DND-41 (cell line): ENCODE measurements at regions not wholly inside any gene's neighbourhood (a gene's known extent, or its start where the extent isn't known, plus 50 kb on each side); places are given as distances from the start of the nearest gene placed in this dataset.

Experiments
- ATAC-seq: fragments of 200-7000 bp; cut with Tn5 transposase; 3 replicates; pipeline ENCODE4 v1.9.1; 2021; ENCODE audit warnings: low read depth; ENCODE audit not compliant: insufficient read depth
- DNase-seq: peaks from one replicate; pipeline ENCODE4 v3.0.0-alpha.2; 2020
- H2AFZ ChIP-seq: 2 replicates; pipeline ENCODE4 v1.6.0; 2012; ENCODE audit warnings: low read depth, low read length
- H3K27ac ChIP-seq: 2 replicates; pipeline ENCODE4 v1.5.1; 2012; ENCODE audit warnings: low read length, inconsistent platforms
- H3K27me3 ChIP-seq: fragments of 200-600 bp; sonication (generic); 2 replicates; pipeline ENCODE4 v1.6.0; 2012; ENCODE audit warnings: low read length, mild to moderate bottlenecking, inconsistent platforms; ENCODE audit not compliant: insufficient read depth, poor library complexity
- H3K36me3 ChIP-seq: 2 replicates; pipeline ENCODE4 v1.5.1; 2012; ENCODE audit warnings: low read length, inconsistent platforms; ENCODE audit not compliant: insufficient read depth
- H3K4me1 ChIP-seq: 2 replicates; pipeline ENCODE4 v1.5.1; 2012; ENCODE audit warnings: mild to moderate bottlenecking, low read length; ENCODE audit not compliant: insufficient read depth
- H3K4me2 ChIP-seq: 2 replicates; pipeline ENCODE4 v1.6.0; 2012; ENCODE audit warnings: mild to moderate bottlenecking, moderate library complexity, low read length, inconsistent platforms; ENCODE audit not compliant: insufficient read depth
- H3K4me3 ChIP-seq, 2 experiments: fragments of 200-600 bp in 1 of 2; shearing (Covaris generic) in 1 of 2; 2 replicates each; pipeline ENCODE4 v1.5.1; 2012 to 2016; ENCODE audit warnings: inconsistent platforms in 2 of 2, low read length in 2 of 2, mild to moderate bottlenecking in 2 of 2, low read depth in 1 of 2, moderate library complexity in 1 of 2
- H3K79me2 ChIP-seq: 2 replicates; pipeline ENCODE4 v1.6.0; 2012; ENCODE audit warnings: low read length, inconsistent platforms; ENCODE audit not compliant: insufficient read depth
- H3K9ac ChIP-seq: 2 replicates; pipeline ENCODE4 v1.6.0; 2012; ENCODE audit warnings: low read depth, mild to moderate bottlenecking, inconsistent platforms, low read length, moderate library complexity
- H3K9me3 ChIP-seq: 2 replicates; pipeline ENCODE4 v1.5.1; 2012; ENCODE audit warnings: low read length, moderate library complexity, mild to moderate bottlenecking, inconsistent platforms; ENCODE audit not compliant: insufficient read depth, severe bottlenecking
- H4K20me1 ChIP-seq: 2 replicates; pipeline ENCODE4 v1.6.0; 2012; ENCODE audit warnings: low read length; ENCODE audit not compliant: insufficient read depth
- CTCF ChIP-seq: IDR thresholded peaks from 2 replicates; pipeline ENCODE4 v1.5.1; 2012; ENCODE audit warnings: borderline replicate concordance, low read length, moderate library complexity, mild to moderate bottlenecking; ENCODE audit not compliant: poor library complexity, severe bottlenecking; ENCODE audit errors: extremely low read depth
- EZH2 ChIP-seq: IDR thresholded peaks from 3 replicates; pipeline ENCODE4 v1.6.1; 2012; ENCODE audit warnings: borderline replicate concordance, low read depth, mild to moderate bottlenecking, moderate library complexity, low read length, inconsistent platforms; ENCODE audit not compliant: severe bottlenecking

- DNase-seq (no peak), ATAC-seq (no peak)
- Histone ChIP-seq H3K36me3 (no peaks in the 10 kb centered on the region), H2AFZ (no peak overlapping the region), H3K4me2 (no peak overlapping the region), H3K27ac (no peak overlapping the region), H3K4me1 (no peaks in the 10 kb centered on the region), H3K4me3 (no peak overlapping the region), H3K79me2 (no peaks in the 10 kb centered on the region), H3K9me3 (no peaks in the 10 kb centered on the region), H3K27me3 (no peaks in the 10 kb centered on the region), H3K9ac (no peak overlapping the region), H4K20me1 (no peaks in the 10 kb centered on the region; the same call in 1 of the 2 replicates)
- TF ChIP-seq CTCF (no peak), EZH2 (no peak)
Observed at GRCh38 chr22:48486558-48486957, 1341.1 kb downstream of the BRD1 start.

- Histone ChIP-seq H4K20me1 (no peaks in the 10 kb centered on the region; the same call in 1 of the 2 replicates), H3K9ac (no peak overlapping the region), H3K79me2 (no peaks in the 10 kb centered on the region), H3K27ac (no peak overlapping the region), H3K4me1 (no peaks in the 10 kb centered on the region), H3K4me3 (no peak overlapping the region), H3K36me3 (no peaks in the 10 kb centered on the region), H3K9me3 (no peaks in the 10 kb centered on the region), H3K27me3 (no peaks in the 10 kb centered on the region), H2AFZ (no peak overlapping the region), H3K4me2 (no peak overlapping the region)
- DNase-seq: no peak
- no peak for ATAC-seq
- TF ChIP-seq CTCF (no peak), EZH2 (no peak)
Observed at GRCh38 chr22:48486134-48486532, 1341.5 kb downstream of the BRD1 start.

- no peaks in the 10 kb centered on the region for H3K9me3 ChIP-seq
- H3K4me3 ChIP-seq: no peak overlapping the region
- no peaks in the 10 kb centered on the region for H3K79me2 ChIP-seq
- H3K36me3 ChIP-seq: no peaks in the 10 kb centered on the region
- H4K20me1 ChIP-seq: no peaks in the 10 kb centered on the region; the same call in 1 of the 2 replicates
- no peaks in the 10 kb centered on the region for H3K27me3 ChIP-seq
- no peak overlapping the region for H3K9ac ChIP-seq
- TF ChIP-seq EZH2 (no peak), CTCF (no peak)
- DNase-seq (no peak), ATAC-seq (no peak)
- no peak overlapping the region for H3K27ac ChIP-seq
- no peak overlapping the region for H3K4me2 ChIP-seq
- no peak overlapping the region for H2AFZ ChIP-seq
- H3K4me1 ChIP-seq: no peaks in the 10 kb centered on the region
Observed at GRCh38 chr22:48485149-48486133, 1342.2 kb downstream of the BRD1 start.
